Activated CD8-positive, alpha-beta T cell treated with anti-CD3 and anti-CD28 coated beads for 36 hours (primary cell): ENCODE measurements at regions not wholly inside any gene's neighbourhood (a gene's known extent, or its start where the extent isn't known, plus 50 kb on each side); places are given as distances from the start of the nearest gene placed in this dataset.

Source experiments
- ATAC-seq: fragments of 200-7000 bp; cut with Tn5 transposase; one replicate; pipeline ENCODE4 v1.10.0; 2021; ENCODE audit warnings: mild to moderate bottlenecking, moderate library complexity
- CTCF ChIA-PET: fragments of 350-600 bp; sonication (Branson Sonifier 250); formaldehyde crosslinking; loops from one replicate; lab custom pipeline; 2021; ENCODE audit warnings: antibody characterized with exemption; lab: Charles Lee
- POLR2A ChIA-PET: fragments of 350-600 bp; sonication (Branson Sonifier 250); formaldehyde crosslinking; loops from one replicate; lab custom pipeline; 2021; ENCODE audit warnings: antibody characterized with exemption; lab: Charles Lee
- DNase-seq: peaks from one replicate; pipeline ENCODE4 v3.0.0-alpha.2; 2020
- H3K27ac Mint-ChIP-seq: one replicate; pipeline ENCODE4 v1.8.0; 2021; ENCODE audit warnings: mild to moderate bottlenecking, mixed read lengths
- H3K27me3 Mint-ChIP-seq: one replicate; pipeline ENCODE4 v1.8.0; 2021; ENCODE audit warnings: mixed read lengths
- H3K36me3 Mint-ChIP-seq: one replicate; pipeline ENCODE4 v1.8.0; 2021; ENCODE audit warnings: low read depth, mixed read lengths
- H3K4me1 Mint-ChIP-seq: one replicate; pipeline ENCODE4 v1.8.0; 2021; ENCODE audit warnings: low read depth, mixed read lengths
- H3K4me3 Mint-ChIP-seq: one replicate; pipeline ENCODE4 v1.8.0; 2021; ENCODE audit warnings: mild to moderate bottlenecking, moderate library complexity, mixed read lengths
- H3K9me3 Mint-ChIP-seq: one replicate; pipeline ENCODE4 v1.8.0; 2021; ENCODE audit warnings: mixed read lengths
- intact Hi-C: fragments of 100-400 bp; cut with micrococcal nuclease; formaldehyde crosslinking; loops from one replicate; pipeline ENCODE4 v1.10.0; 2022
- TF ChIP-seq, protein P1 (sequence below): fragments of 200-600 bp; IDR thresholded peaks from one replicate; pipeline ENCODE4 v1.8.0; 2022; ENCODE audit warnings: antibody characterized with exemption, mild to moderate bottlenecking

DNA sequence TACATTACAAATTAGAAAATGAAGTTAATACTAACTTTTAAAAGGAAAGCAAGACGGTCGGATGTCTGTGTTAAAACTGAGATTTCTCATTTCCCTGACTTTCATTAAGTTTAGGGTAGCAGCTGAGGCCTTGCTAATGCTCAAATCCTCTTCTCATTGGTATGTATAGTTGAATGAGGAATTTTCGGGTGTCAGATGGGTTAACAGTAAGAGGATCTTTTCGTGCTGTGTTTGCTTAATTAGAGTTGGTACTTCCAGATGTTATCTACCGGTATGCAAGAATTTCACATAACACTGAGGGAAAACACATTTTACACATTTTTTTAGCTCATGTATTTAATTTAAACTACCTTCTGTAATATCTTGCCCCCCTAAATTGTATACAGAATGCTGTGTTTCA, 168.2 kb upstream of the CTNND2 start:
- POLR2A ChIA-PET: no interaction called here
- peaks cover 7% of the 10 kb centered on the region for H3K9me3 Mint-ChIP-seq
- no peaks in the 10 kb centered on the region for H3K4me1 Mint-ChIP-seq
- H3K36me3 Mint-ChIP-seq: no peaks in the 10 kb centered on the region
- ATAC-seq: no peak
- intact Hi-C loops: no loop called here
- no peak for DNase-seq
- CTCF ChIA-PET: no interaction called here
- TF ChIP-seq, protein P1, sequence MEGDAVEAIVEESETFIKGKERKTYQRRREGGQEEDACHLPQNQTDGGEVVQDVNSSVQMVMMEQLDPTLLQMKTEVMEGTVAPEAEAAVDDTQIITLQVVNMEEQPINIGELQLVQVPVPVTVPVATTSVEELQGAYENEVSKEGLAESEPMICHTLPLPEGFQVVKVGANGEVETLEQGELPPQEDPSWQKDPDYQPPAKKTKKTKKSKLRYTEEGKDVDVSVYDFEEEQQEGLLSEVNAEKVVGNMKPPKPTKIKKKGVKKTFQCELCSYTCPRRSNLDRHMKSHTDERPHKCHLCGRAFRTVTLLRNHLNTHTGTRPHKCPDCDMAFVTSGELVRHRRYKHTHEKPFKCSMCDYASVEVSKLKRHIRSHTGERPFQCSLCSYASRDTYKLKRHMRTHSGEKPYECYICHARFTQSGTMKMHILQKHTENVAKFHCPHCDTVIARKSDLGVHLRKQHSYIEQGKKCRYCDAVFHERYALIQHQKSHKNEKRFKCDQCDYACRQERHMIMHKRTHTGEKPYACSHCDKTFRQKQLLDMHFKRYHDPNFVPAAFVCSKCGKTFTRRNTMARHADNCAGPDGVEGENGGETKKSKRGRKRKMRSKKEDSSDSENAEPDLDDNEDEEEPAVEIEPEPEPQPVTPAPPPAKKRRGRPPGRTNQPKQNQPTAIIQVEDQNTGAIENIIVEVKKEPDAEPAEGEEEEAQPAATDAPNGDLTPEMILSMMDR: no peak
- H3K27me3 Mint-ChIP-seq: no peaks in the 10 kb centered on the region
- no peak overlapping the region for H3K4me3 Mint-ChIP-seq
- H3K27ac Mint-ChIP-seq: no peak overlapping the region

DNA sequence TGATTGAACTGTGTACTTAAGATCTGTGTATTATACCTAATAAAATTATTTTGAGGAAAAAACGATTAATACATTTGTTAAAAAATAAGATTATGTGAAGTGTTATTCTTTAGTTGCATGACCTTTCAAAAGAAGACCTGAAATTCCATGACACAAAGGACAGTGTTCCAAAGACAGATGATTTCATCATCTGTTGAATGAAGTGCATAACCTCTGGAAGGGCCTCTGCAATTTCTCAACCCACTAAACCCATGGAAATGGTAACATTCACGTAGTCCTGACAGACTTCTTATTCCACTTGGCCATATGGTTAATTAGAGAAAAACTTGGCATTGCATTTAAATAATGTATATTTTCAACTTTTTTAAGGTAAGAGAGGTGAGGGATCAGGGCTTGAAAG, 167.2 kb upstream of the CTNND2 start:
- Mint-ChIP-seq H3K27me3 (no peaks in the 10 kb centered on the region), H3K4me3 (no peak overlapping the region), H3K36me3 (no peaks in the 10 kb centered on the region), H3K27ac (no peak overlapping the region), H3K4me1 (no peaks in the 10 kb centered on the region), H3K9me3 (peaks cover 7% of the 10 kb centered on the region)
- ATAC-seq: no peak
- ChIA-PET CTCF (no interaction called here), POLR2A (no interaction called here)
- no peak for DNase-seq
- intact Hi-C loops: no loop called here
- TF ChIP-seq, protein P1: no peak

DNA sequence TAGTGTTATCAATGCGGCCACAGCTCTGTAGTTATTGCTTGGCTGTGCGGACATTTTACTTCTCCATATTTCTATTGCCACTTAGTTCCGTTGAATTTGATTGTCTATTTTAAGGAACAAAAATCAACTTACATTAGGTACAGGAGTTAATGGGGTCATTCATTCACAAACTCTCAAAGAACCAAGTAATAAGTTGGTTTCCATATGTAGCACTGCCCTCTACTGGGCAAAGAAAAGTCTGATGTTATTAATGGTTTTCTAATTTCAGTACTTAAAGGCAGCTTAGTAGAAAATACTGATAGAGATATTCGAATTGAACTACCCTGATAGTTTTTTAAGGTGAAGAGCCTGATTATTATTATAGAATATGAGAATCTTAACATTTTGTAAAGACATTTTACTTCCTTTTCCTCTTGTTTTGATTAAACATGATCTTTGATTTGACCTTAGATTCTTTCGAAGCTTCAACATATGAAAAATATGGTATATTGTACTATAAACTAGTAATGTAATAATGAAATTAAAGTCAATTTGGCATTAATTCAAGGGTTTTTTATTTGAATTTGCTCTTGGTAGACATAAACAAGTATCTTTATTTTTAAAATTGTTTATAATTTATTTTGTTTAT, 119.5 kb upstream of the CTNND2 start:
- DNase-seq (peak; percentile 3), ATAC-seq (no peak)
- Mint-ChIP-seq H3K4me3 (no peak overlapping the region), H3K36me3 (no peaks in the 10 kb centered on the region), H3K9me3 (peaks cover 5% of the 10 kb centered on the region), H3K4me1 (no peaks in the 10 kb centered on the region), H3K27ac (no peak overlapping the region), H3K27me3 (no peaks in the 10 kb centered on the region)
- TF ChIP-seq, protein P1: peak; percentile 55
- intact Hi-C loops: no loop called here
- ChIA-PET CTCF (interaction anchor here (0.6 to 1.5 kb wide), 3 partner anchors 9 to 70 kb away, joined by 3 to 6 read pairs (median 3); no protein-coding TSS in a partner anchor), POLR2A (no interaction called here)

DNA sequence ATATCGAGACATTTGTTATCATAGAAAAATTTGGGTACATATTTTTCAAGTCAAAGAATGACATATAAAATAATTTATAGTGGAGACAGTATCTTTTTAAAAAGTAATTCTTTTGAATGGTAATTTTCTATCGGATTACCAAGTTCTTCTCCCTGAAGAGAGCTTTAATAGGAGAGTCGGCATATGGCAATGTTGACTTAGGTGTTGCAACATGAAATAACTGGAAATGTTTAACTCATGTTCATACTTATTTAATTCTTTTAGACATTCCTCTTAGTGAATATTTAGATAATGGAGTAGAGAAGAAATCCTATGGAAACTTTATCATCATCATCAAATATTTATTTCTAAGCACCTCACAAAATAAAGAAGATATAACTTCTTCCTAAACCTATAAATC, 118.2 kb upstream of the CTNND2 start:
- H3K36me3 Mint-ChIP-seq: no peaks in the 10 kb centered on the region
- ChIA-PET CTCF (interaction anchor here (0.6 to 1.2 kb wide), 2 partner anchors 42 to 508 kb away, joined by 3 read pairs; no protein-coding TSS in a partner anchor), POLR2A (no interaction called here)
- TF ChIP-seq, protein P1: no peak
- intact Hi-C loops: no loop called here
- ATAC-seq: no peak
- no peak for DNase-seq
- no peaks in the 10 kb centered on the region for H3K4me1 Mint-ChIP-seq
- no peak overlapping the region for H3K4me3 Mint-ChIP-seq
- H3K9me3 Mint-ChIP-seq: no peaks in the 10 kb centered on the region
- H3K27ac Mint-ChIP-seq: no peak overlapping the region
- no peaks in the 10 kb centered on the region for H3K27me3 Mint-ChIP-seq

DNA sequence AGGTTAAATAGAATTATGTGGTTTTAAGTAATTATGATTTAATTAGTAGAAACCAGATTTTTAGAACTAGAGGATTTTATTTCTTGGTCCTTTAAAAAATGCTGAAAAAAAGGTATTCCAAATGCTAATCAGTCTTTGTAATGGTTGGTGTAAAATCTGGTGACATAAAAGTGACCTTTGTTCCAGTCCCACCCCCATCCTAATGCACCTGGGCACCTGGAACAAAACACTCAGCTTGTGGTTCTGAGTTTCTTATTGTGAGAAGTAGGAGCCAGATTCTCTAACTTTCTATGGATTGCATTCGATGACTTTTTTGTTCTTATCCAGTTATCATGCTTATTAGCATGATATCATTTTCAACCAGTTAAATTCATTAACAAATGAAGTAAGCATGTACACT, 115.1 kb upstream of the CTNND2 start:
- H3K4me1 Mint-ChIP-seq: no peaks in the 10 kb centered on the region
- ATAC-seq: no peak
- ChIA-PET CTCF (no interaction called here), POLR2A (no interaction called here)
- DNase-seq: no peak
- peaks cover 1% of the 10 kb centered on the region for H3K9me3 Mint-ChIP-seq
- H3K36me3 Mint-ChIP-seq: no peaks in the 10 kb centered on the region
- TF ChIP-seq, protein P1: no peak
- H3K4me3 Mint-ChIP-seq: no peak overlapping the region
- no peaks in the 10 kb centered on the region for H3K27me3 Mint-ChIP-seq
- intact Hi-C loops: no loop called here
- no peak overlapping the region for H3K27ac Mint-ChIP-seq
